Posterior vena cava (tissue), 2 donors: ENCODE measurements at regions not wholly inside any gene's neighbourhood (a gene's known extent, or its start where the extent isn't known, plus 50 kb on each side); places are given as distances from the start of the nearest gene placed in this dataset.

Experiments
- DNase-seq: peaks from one replicate; pipeline ENCODE4 v3.0.0-alpha.2; 2020; ENCODE audit warnings: low spot score
- intact Hi-C, 2 donors: fragments of 100-400 bp; cut with DNase I; formaldehyde crosslinking; loops; one replicate each; pipeline versions ENCODE4 v1.14.1 to v1.14.2; 2022 to 2023
- microRNA-seq, 2 donors: library from miRNA; unstranded; fragments of <30 nt; microRNA quantifications; one replicate each; pipeline ENCODE4 v1.2.0, GENCODE V29; 2020 to 2021; ENCODE audit warnings: borderline microRNAs expressed in 2 of 2
- donor health status: DM: yes; HTN: yes; CAD: no.
- donor health status: DM: yes; HTN: yes; CAD: no.

- intact Hi-C loops = no loop called here
- DNase-seq = no peak
These were observed 64.9 kb upstream of the FOXG1 start for GRCh38 chr14:28701733-28702132.

GRCh38 chr14:28703482-28703881, 63.1 kb upstream of the FOXG1 start:
- no peak for DNase-seq
- intact Hi-C loops = no loop called here

DNA sequence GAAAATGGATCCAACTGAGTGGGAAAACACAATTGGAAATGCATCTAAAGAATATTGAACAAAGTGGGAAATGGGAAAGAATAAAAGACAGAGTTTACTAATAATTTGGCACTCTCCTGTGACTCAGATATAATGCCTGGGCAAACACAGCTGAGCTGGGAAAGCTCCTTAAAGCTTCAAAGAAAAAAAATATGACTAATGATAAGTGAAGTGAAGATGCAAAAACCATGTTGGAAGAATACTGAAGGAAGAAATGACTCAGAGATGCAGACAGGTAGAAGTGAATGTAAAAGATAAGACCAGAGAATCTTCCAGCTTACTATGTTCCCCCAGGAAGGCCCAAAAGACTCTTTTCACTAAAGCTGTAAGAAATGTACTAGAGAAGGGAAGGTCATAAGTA, 62.4 kb upstream of the FOXG1 start:
- DNase-seq = no peak
- intact Hi-C loops = no loop called here

DNA sequence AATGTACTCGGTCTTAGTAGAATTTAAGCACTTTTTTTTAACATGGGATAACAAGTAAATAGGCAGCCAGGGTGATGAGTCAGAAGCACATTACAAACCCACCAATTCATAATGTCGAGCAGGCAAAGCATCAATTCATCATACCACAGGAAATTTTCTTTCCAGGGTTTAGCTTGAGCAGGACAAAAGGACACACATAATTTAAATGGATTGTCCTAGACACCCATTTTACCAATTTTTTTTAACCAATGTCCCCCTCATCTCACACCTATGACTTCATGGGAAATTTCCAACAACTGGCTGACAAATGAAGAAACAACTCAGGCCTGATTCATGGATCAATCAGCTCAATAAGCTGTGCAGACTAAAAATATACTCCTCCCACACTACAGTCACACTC, 58.8 kb upstream of the FOXG1 start:
- intact Hi-C loops = no loop called here
- DNase-seq = no peak

DNA sequence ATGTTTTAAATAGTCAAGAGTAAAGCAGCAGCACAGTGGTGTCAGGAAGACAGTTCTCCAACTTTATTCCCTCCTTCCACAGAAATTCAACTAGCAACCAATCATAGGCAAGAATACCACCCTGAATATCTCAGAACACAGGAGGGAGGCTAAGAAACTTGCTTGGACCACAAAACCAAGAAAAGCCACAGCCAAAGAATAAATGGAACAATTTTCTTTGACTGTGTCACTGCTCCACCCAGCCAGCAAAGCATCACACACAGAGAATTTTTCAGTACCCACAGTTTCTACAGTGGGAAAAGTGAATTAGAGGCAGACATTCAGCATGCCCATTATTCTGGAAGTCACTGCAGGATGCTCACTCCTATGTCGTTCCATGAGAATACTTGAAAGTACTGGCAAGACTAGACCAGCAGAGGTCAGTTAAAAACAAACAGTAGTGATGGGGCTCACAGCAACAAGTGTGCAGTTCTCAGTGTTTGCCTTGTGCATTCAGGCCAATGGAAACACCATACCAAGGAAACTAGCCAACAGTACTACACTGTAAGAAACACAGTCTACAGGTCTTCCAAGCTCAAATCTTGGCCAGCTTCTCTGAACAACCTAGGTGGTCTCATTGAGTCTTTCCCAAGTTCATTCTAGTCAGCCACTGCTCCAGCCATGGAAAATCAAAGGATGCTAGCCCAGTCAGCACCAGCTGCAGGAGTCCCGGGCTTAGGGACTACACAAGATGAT, 56.8 kb upstream of the FOXG1 start:
- DNase-seq = no peak
- intact Hi-C loops = no loop called here

Small RNA genes in the stretch of these regions (microRNA-seq; reads per million reads assigned to microRNA genes)
- gene MIR3171 = 0 reads per million in 2 donors
- 0 reads per million in 2 donors for gene MIR4307
